GM12873 (cell line): ENCODE measurements at regions not wholly inside any gene's neighbourhood (a gene's known extent, or its start where the extent isn't known, plus 50 kb on each side); places are given as distances from the start of the nearest gene placed in this dataset.

Experiments used
- CTCF ChIP-seq: IDR thresholded peaks from 2 replicates; pipeline ENCODE4 v1.5.1; 2012; ENCODE audit warnings: low read depth, mild to moderate bottlenecking, moderate library complexity, low read length, control low read depth; ENCODE audit not compliant: insufficient read depth; ENCODE audit errors: missing control alignments

GRCh38 chr4:138927072-138927471 lies 88.5 kb upstream of the NOCT start:
- no peak for TF ChIP-seq CTCF

- TF ChIP-seq CTCF, result no peak
Observed at GRCh38 chr4:138925495-138925894, 90.1 kb upstream of the NOCT start.

GRCh38 chr4:138919094-138919936 lies 96.3 kb upstream of the NOCT start:
- TF ChIP-seq CTCF, result peak; percentile 55

- no peak for TF ChIP-seq CTCF
Observed at GRCh38 chr4:138918169-138918869, 97.3 kb upstream of the NOCT start.

- no peak for TF ChIP-seq CTCF
Observed at GRCh38 chr4:138916763-138917162, 98.8 kb upstream of the NOCT start.

- TF ChIP-seq CTCF, result no peak
Observed at GRCh38 chr4:138915756-138916155, 99.8 kb upstream of the NOCT start.

- TF ChIP-seq CTCF, result no peak
Observed at GRCh38 chr4:138912704-138913340, 102.8 kb upstream of the NOCT start.
